Neural progenitor cell (in vitro differentiated cells): ENCODE measurements at regions not wholly inside any gene's neighbourhood (a gene's known extent, or its start where the extent isn't known, plus 50 kb on each side); places are given as distances from the start of the nearest gene placed in this dataset.

Source experiments
- DNase-seq: peaks from one replicate; pipeline ENCODE4 v3.0.0-alpha.2; 2016; ENCODE audit warnings: low spot score
- H2AFZ ChIP-seq: fragments of 200-600 bp; sonication (generic); replicated peaks from 2 replicates; pipeline ENCODE4 v1.6.1; 2016; ENCODE audit warnings: antibody characterized with exemption
- H3F3A ChIP-seq: fragments of 200-600 bp; sonication (generic); 2 replicates; pipeline ENCODE4 v1.6.1; 2016; ENCODE audit warnings: antibody characterized with exemption, low read depth
- H3K27ac ChIP-seq: fragments of 200-600 bp; sonication (generic); 2 replicates; pipeline ENCODE4 v1.5.1; 2016; ENCODE audit warnings: mild to moderate bottlenecking
- H3K27me3 ChIP-seq: fragments of 200-600 bp; sonication (generic); 2 replicates; pipeline ENCODE4 v1.6.1; 2016; ENCODE audit warnings: mild to moderate bottlenecking, moderate library complexity
- H3K36me3 ChIP-seq: fragments of 200-600 bp; sonication (generic); 2 replicates; pipeline ENCODE4 v1.5.1; 2016
- H3K4me1 ChIP-seq: fragments of 200-600 bp; sonication (generic); 2 replicates; pipeline ENCODE4 v1.6.1; 2016; ENCODE audit warnings: mixed run types
- H3K4me2 ChIP-seq: fragments of 200-600 bp; sonication (generic); 2 replicates; pipeline ENCODE4 v1.6.1; 2016
- H3K4me3 ChIP-seq: fragments of 200-600 bp; sonication (generic); 2 replicates; pipeline ENCODE4 v1.5.1; 2016
- H3K79me2 ChIP-seq: fragments of 200-600 bp; sonication (generic); 2 replicates; pipeline ENCODE4 v1.6.1; 2016; ENCODE audit warnings: low read depth
- H3K9ac ChIP-seq: fragments of 200-600 bp; sonication (generic); 2 replicates; pipeline ENCODE4 v1.6.1; 2016
- H3K9me3 ChIP-seq: fragments of 200-600 bp; sonication (generic); 2 replicates; pipeline ENCODE4 v1.5.1; 2016; ENCODE audit warnings: low read depth
- H4K20me1 ChIP-seq: fragments of 200-600 bp; sonication (generic); 2 replicates; pipeline ENCODE4 v1.6.1; 2016; ENCODE audit warnings: low read depth
- H3K27ac Mint-ChIP-seq: 3 replicates; pipeline ENCODE4 v1.8.0; 2021; ENCODE audit warnings: mixed read lengths
- H3K27me3 Mint-ChIP-seq: 2 replicates; pipeline ENCODE4 v1.8.0; 2022; ENCODE audit warnings: low read depth, mild to moderate bottlenecking, inconsistent platforms, moderate library complexity, mixed read lengths; ENCODE audit not compliant: insufficient read depth
- H3K36me3 Mint-ChIP-seq: 3 replicates; pipeline ENCODE4 v1.8.0; 2021; ENCODE audit warnings: mixed read lengths
- H3K4me1 Mint-ChIP-seq: 3 replicates; pipeline ENCODE4 v1.8.0; 2021; ENCODE audit warnings: mixed read lengths
- H3K4me3 Mint-ChIP-seq: 3 replicates; pipeline ENCODE4 v1.8.0; 2021; ENCODE audit warnings: mild to moderate bottlenecking, moderate library complexity, mixed read lengths
- H3K9me3 Mint-ChIP-seq: 3 replicates; pipeline ENCODE4 v1.8.0; 2020; ENCODE audit warnings: mixed read lengths
- CTCF ChIP-seq: fragments of 200-600 bp; sonication (generic); IDR thresholded peaks from 2 replicates; pipeline ENCODE4 v1.5.1; 2017; ENCODE audit warnings: antibody characterized with exemption, mild to moderate bottlenecking
- EZH2 ChIP-seq: fragments of 200-600 bp; sonication (generic); IDR thresholded peaks from 2 replicates; pipeline ENCODE4 v1.6.1; 2017; ENCODE audit warnings: antibody characterized with exemption, mild to moderate bottlenecking, moderate library complexity
- EZH2phosphoT487 ChIP-seq: fragments of 200-600 bp; sonication (generic); IDR thresholded peaks from 2 replicates; pipeline ENCODE4 v1.6.1; 2017; ENCODE audit warnings: antibody characterized with exemption

- no peaks in the 10 kb centered on the region for H3K4me1 Mint-ChIP-seq
- Histone ChIP-seq H3K4me2 (no peak overlapping the region), H3F3A (no peaks in the 10 kb centered on the region), H3K9me3 (no peaks in the 10 kb centered on the region), H3K27ac (no peak overlapping the region), H3K4me3 (no peak overlapping the region), H3K4me1 (no peaks in the 10 kb centered on the region), H4K20me1 (no peaks in the 10 kb centered on the region), H3K36me3 (no peaks in the 10 kb centered on the region), H2AFZ (no peak overlapping the region), H3K27me3 (no peaks in the 10 kb centered on the region), H3K79me2 (no peaks in the 10 kb centered on the region), H3K9ac (no peak overlapping the region)
- peaks cover 39% of the 10 kb centered on the region for H3K9me3 Mint-ChIP-seq
- no peak overlapping the region for H3K4me3 Mint-ChIP-seq
- DNase-seq = no peak
- no peak overlapping the region for H3K27ac Mint-ChIP-seq
- peaks cover 4% of the 10 kb centered on the region for H3K27me3 Mint-ChIP-seq
- no peak for TF ChIP-seq EZH2
- TF ChIP-seq CTCF = no peak
- no peak for TF ChIP-seq EZH2phosphoT487
- peaks cover 7% of the 10 kb centered on the region for H3K36me3 Mint-ChIP-seq
These were observed 465.1 kb upstream of the SLIT2 start for GRCh38 chr4:19786616-19787015.

GRCh38 chr4:19783667-19784223, 468.0 kb upstream of the SLIT2 start:
- Mint-ChIP-seq H3K27me3 (peaks cover 5% of the 10 kb centered on the region), H3K9me3 (peaks cover 32% of the 10 kb centered on the region), H3K4me3 (no peak overlapping the region), H3K4me1 (no peaks in the 10 kb centered on the region), H3K36me3 (peaks cover 4% of the 10 kb centered on the region), H3K27ac (no peak overlapping the region)
- Histone ChIP-seq H2AFZ (no peak overlapping the region), H3K4me1 (no peaks in the 10 kb centered on the region), H4K20me1 (no peaks in the 10 kb centered on the region), H3K4me3 (no peak overlapping the region), H3K36me3 (no peaks in the 10 kb centered on the region), H3F3A (no peaks in the 10 kb centered on the region), H3K9ac (no peak overlapping the region), H3K4me2 (no peak overlapping the region), H3K27ac (no peak overlapping the region), H3K79me2 (no peaks in the 10 kb centered on the region), H3K27me3 (no peaks in the 10 kb centered on the region), H3K9me3 (no peaks in the 10 kb centered on the region)
- no peak for DNase-seq
- no peak for TF ChIP-seq EZH2phosphoT487

GRCh38 chr4:19780871-19781270, 470.8 kb upstream of the SLIT2 start:
- Histone ChIP-seq H3K9me3 (no peaks in the 10 kb centered on the region), H2AFZ (no peak overlapping the region), H3K4me3 (no peak overlapping the region), H3K27ac (no peak overlapping the region), H3K4me2 (no peak overlapping the region), H3K36me3 (no peaks in the 10 kb centered on the region), H4K20me1 (no peaks in the 10 kb centered on the region), H3K4me1 (no peaks in the 10 kb centered on the region), H3K79me2 (no peaks in the 10 kb centered on the region), H3K9ac (no peak overlapping the region), H3K27me3 (no peaks in the 10 kb centered on the region), H3F3A (no peaks in the 10 kb centered on the region)
- TF ChIP-seq EZH2 (no peak), EZH2phosphoT487 (no peak), CTCF (no peak)
- Mint-ChIP-seq H3K27ac (no peak overlapping the region), H3K9me3 (peaks cover 34% of the 10 kb centered on the region), H3K4me3 (no peak overlapping the region), H3K36me3 (peaks cover 4% of the 10 kb centered on the region), H3K4me1 (peaks cover 10% of the 10 kb centered on the region), H3K27me3 (peaks cover 5% of the 10 kb centered on the region)
- no peak for DNase-seq

GRCh38 chr4:19776929-19777328, 474.8 kb upstream of the SLIT2 start:
- no peaks in the 10 kb centered on the region for H3F3A ChIP-seq
- H3K4me1 ChIP-seq = no peaks in the 10 kb centered on the region
- H3K27me3 ChIP-seq = no peaks in the 10 kb centered on the region
- Mint-ChIP-seq H3K27me3 (peaks cover 2% of the 10 kb centered on the region), H3K4me3 (no peak overlapping the region), H3K27ac (no peak overlapping the region), H3K9me3 (peaks cover 6% of the 10 kb centered on the region), H3K36me3 (no peaks in the 10 kb centered on the region), H3K4me1 (peaks cover 14% of the 10 kb centered on the region)
- no peaks in the 10 kb centered on the region for H3K36me3 ChIP-seq
- no peak overlapping the region for H3K4me3 ChIP-seq
- no peak overlapping the region for H3K27ac ChIP-seq
- no peak for TF ChIP-seq CTCF
- TF ChIP-seq EZH2 = no peak
- no peaks in the 10 kb centered on the region for H3K9me3 ChIP-seq
- no peaks in the 10 kb centered on the region for H3K79me2 ChIP-seq
- H3K9ac ChIP-seq = no peak overlapping the region
- H3K4me2 ChIP-seq = no peak overlapping the region
- H4K20me1 ChIP-seq = no peaks in the 10 kb centered on the region
- H2AFZ ChIP-seq = no peak overlapping the region
- no peak for DNase-seq
